ENCODE measurements at regions not wholly inside any gene's neighbourhood (a gene's known extent, or its start where the extent isn't known, plus 50 kb on each side); places are given as distances from the start of the nearest gene placed in this dataset.

GRCh38 chr9:80061940-80062339 lies 490.2 kb downstream of the TLE4 start:
- no peak for DNase-seq (ENCODE audit: low read depth)

GRCh38 chr9:80061096-80061495 lies 489.3 kb downstream of the TLE4 start:
- no peak for DNase-seq (ENCODE audit: low read depth)

- DNase-seq (ENCODE audit: low read depth) = no peak
Measured at GRCh38 chr9:80059979-80060378, 488.2 kb downstream of the TLE4 start.

GRCh38 chr9:80059191-80059590 lies 487.4 kb downstream of the TLE4 start:
- DNase-seq (ENCODE audit: low read depth) = no peak

- DNase-seq (ENCODE audit: low read depth) = no peak
Measured at GRCh38 chr9:80052830-80053229, 481.1 kb downstream of the TLE4 start.

GRCh38 chr9:80049096-80049782 lies 477.5 kb downstream of the TLE4 start:
- no peak for DNase-seq (ENCODE audit: low read depth)

- no peak for DNase-seq (ENCODE audit: low read depth)
Measured at GRCh38 chr9:80046481-80046880, 474.7 kb downstream of the TLE4 start.

- DNase-seq (ENCODE audit: low read depth) = no peak
Measured at GRCh38 chr9:80041821-80042220, 470.1 kb downstream of the TLE4 start.

GRCh38 chr9:80040457-80040856 lies 468.7 kb downstream of the TLE4 start:
- no peak for DNase-seq (ENCODE audit: low read depth)

GRCh38 chr9:80030801-80031200 lies 459.0 kb downstream of the TLE4 start:
- no peak for DNase-seq (ENCODE audit: low read depth)

- DNase-seq (ENCODE audit: low read depth) = no peak
Measured at GRCh38 chr9:80028501-80028900, 456.7 kb downstream of the TLE4 start.

- DNase-seq (ENCODE audit: low read depth) = no peak
Measured at GRCh38 chr9:80025796-80026520, 454.2 kb downstream of the TLE4 start.

- no peak for DNase-seq (ENCODE audit: low read depth)
Measured at GRCh38 chr9:80025131-80025530, 453.4 kb downstream of the TLE4 start.

- DNase-seq (ENCODE audit: low read depth) = no peak
Measured at GRCh38 chr9:80020530-80020929, 448.8 kb downstream of the TLE4 start.

- no peak for DNase-seq (ENCODE audit: low read depth)
Measured at GRCh38 chr9:80020056-80020455, 448.3 kb downstream of the TLE4 start.

- no peak for DNase-seq (ENCODE audit: low read depth)
Measured at GRCh38 chr9:80013891-80014290, 442.1 kb downstream of the TLE4 start.

GRCh38 chr9:80012557-80013330 lies 441.0 kb downstream of the TLE4 start:
- no peak for DNase-seq (ENCODE audit: low read depth)

GRCh38 chr9:80009204-80009603 lies 437.4 kb downstream of the TLE4 start:
- DNase-seq (ENCODE audit: low read depth) = no peak

GRCh38 chr9:80004714-80005113 lies 432.9 kb downstream of the TLE4 start:
- no peak for DNase-seq (ENCODE audit: low read depth)

- no peak for DNase-seq (ENCODE audit: low read depth)
Measured at GRCh38 chr9:79990536-79990935, 418.8 kb downstream of the TLE4 start.

- no peak for DNase-seq (ENCODE audit: low read depth)
Measured at GRCh38 chr9:79989079-79989478, 417.3 kb downstream of the TLE4 start.

GRCh38 chr9:79988126-79988525 lies 416.4 kb downstream of the TLE4 start:
- no peak for DNase-seq (ENCODE audit: low read depth)

- no peak for DNase-seq (ENCODE audit: low read depth)
Measured at GRCh38 chr9:79986437-79986836, 414.7 kb downstream of the TLE4 start.

Measured in activated gamma-delta T cell treated with anti-CD3 and anti-CD28 coated beads, Interleukin-2, amount 50 U/mL, for 16 hours (primary cell).